OCI-LY1 (cell line): ENCODE measurements at regions not wholly inside any gene's neighbourhood (a gene's known extent, or its start where the extent isn't known, plus 50 kb on each side); places are given as distances from the start of the nearest gene placed in this dataset.

Experiments used
- EZH2 ChIP-seq: fragments of 200-600 bp; sonication (generic), shearing (Covaris generic); IDR thresholded peaks from 2 replicates; pipeline ENCODE4 v1.8.0; 2017; ENCODE audit warnings: borderline replicate concordance, mixed run types, mild to moderate bottlenecking, antibody characterized with exemption, low read length, moderate library complexity, mixed read lengths
- TF ChIP-seq, protein P1 (sequence below): fragments of 200-600 bp; sonication (generic), shearing (Covaris generic); IDR thresholded peaks from 2 replicates; pipeline ENCODE4 v1.5.1; 2017; ENCODE audit warnings: mild to moderate bottlenecking, antibody characterized with exemption, low read length, moderate library complexity, mixed read lengths

- TF ChIP-seq, protein P1, sequence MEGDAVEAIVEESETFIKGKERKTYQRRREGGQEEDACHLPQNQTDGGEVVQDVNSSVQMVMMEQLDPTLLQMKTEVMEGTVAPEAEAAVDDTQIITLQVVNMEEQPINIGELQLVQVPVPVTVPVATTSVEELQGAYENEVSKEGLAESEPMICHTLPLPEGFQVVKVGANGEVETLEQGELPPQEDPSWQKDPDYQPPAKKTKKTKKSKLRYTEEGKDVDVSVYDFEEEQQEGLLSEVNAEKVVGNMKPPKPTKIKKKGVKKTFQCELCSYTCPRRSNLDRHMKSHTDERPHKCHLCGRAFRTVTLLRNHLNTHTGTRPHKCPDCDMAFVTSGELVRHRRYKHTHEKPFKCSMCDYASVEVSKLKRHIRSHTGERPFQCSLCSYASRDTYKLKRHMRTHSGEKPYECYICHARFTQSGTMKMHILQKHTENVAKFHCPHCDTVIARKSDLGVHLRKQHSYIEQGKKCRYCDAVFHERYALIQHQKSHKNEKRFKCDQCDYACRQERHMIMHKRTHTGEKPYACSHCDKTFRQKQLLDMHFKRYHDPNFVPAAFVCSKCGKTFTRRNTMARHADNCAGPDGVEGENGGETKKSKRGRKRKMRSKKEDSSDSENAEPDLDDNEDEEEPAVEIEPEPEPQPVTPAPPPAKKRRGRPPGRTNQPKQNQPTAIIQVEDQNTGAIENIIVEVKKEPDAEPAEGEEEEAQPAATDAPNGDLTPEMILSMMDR = no peak
- TF ChIP-seq EZH2 = no peak
Measured at GRCh38 chr21:23718446-23719285, 1888.6 kb downstream of the MRPL39 start.
